Mucosa of gallbladder (tissue), 1 donor: ENCODE measurements at regions not wholly inside any gene's neighbourhood (a gene's known extent, or its start where the extent isn't known, plus 50 kb on each side); places are given as distances from the start of the nearest gene placed in this dataset.
A peak's percentile ranks its signal among the peaks of the same experiment; 100 is the strongest.

Experiments
- DNase-seq: peaks from one replicate; pipeline ENCODE4 v3.0.0-alpha.2; 2020; ENCODE audit warnings: low spot score
- donor health status: DM: no; HTN: no; CAD: no.

GRCh38 chr12:111038941-111039340 lies 118.6 kb upstream of the MYL2 start:
- no peak for DNase-seq

GRCh38 chr12:111038077-111038476 lies 117.7 kb upstream of the MYL2 start:
- DNase-seq = no peak

- no peak for DNase-seq
Observed at GRCh38 chr12:111037047-111037446, 116.7 kb upstream of the MYL2 start.

DNA sequence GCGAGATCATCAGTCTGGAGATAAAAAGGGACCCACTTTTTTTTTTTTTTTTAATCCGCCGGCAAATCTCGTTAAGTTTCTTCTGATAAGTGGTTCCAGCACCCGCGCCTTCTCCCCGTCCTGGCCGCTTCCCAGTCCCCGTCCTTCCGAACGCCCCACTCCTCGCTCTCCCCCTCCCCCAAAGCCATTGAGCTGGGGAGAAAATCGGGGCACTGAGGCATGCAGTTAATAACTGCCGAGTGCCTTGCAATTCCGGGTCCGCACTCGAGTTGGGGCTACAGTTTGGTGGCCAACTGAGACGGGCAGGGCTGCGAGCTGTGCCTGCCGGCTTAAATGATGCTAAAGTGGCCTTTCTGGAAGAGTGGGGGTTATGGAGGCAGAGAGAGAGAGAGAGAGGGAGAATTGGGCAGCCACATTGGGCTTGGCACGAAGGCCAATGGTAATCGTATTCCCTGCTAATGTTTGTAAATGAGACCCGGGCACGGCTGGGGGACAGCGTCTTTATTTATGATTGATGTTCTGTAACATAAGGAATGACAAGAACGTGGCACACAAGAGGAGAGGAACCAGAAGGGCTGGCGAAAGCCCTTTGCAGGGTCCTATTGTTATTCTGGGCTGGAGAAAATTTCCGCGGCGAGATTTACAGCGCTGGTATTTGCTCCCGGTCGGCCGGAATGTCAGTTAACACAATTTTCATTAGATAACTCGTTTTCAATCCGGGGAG lies 115.4 kb upstream of the MYL2 start:
- no peak for DNase-seq

GRCh38 chr12:111034886-111035577 lies 114.7 kb upstream of the MYL2 start:
- DNase-seq = no peak

GRCh38 chr12:111034083-111034885 lies 113.9 kb upstream of the MYL2 start, which contains the start of gene CUX2:
Gene CUX2 (plus strand): TSS chr12:111034165.
- DNase-seq = no peak

- DNase-seq = no peak
Observed at GRCh38 chr12:111033281-111034082, 113.1 kb upstream of the MYL2 start.

- DNase-seq = no peak
Observed at GRCh38 chr12:111032591-111032919, 112.2 kb upstream of the MYL2 start.

GRCh38 chr12:111031916-111032590 lies 111.7 kb upstream of the MYL2 start:
- DNase-seq = no peak

- no peak for DNase-seq
Observed at GRCh38 chr12:111030800-111031199, 110.4 kb upstream of the MYL2 start.

DNA sequence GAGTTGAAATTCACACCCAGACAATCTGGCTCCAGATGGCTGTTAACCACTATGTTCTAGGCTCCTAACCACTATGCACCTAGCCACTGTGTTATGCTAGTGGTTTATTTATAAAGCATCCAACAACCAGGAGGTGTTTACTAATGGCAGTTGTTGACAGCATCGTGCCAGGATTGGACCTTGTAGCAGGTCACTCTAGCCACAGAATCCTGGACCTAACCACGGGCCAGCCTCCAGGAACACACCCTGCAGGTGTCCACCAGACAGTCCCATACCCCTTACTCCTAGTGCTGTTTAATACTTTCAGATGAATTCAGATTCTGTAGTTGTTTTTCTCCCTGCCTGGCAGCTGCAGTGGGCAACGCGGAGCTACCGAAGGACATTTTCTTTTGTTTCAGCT lies 109.4 kb upstream of the MYL2 start:
- DNase-seq = no peak

- no peak for DNase-seq
Observed at GRCh38 chr12:111029305-111029704, 108.9 kb upstream of the MYL2 start.

DNA sequence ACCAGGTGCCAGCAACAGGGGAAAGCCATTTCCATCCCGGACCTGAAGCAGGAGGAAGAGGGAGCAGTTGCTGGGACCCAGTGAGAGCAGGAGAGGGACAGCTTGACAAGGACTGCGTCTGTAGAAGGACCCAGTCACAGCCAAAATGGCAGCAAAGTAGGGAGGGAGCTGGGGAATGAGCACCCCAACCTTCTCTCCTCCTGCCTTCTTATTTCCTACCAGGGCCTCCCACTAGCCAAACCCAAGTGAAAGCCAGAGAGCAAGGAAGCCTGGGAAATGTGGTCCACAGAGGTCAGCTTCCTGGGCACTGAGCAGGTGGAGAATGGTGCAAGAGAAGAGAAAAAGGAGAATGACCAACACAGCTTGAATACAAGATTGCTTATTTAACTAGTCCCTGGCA lies 108.5 kb upstream of the MYL2 start:
- no peak for DNase-seq

DNA sequence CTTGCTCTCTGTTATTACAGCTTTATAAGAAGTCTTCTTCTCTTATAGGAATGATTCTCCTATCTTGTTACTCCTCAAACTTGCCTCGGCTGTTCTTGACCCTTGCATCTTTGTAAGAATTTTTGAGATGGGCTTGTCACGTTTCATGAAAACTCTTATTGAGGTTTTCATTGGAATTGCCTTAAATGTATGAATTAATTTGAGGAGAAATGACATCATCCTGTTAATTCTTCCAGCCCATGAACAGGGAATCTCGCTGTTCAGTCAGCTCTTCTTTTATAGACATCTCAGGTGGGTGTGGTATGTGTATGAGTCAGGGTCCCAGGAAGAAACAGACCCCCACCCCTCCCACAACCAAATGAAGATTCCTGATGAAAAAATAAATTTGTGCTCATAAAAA lies 107.1 kb upstream of the MYL2 start:
- no peak for DNase-seq

DNA sequence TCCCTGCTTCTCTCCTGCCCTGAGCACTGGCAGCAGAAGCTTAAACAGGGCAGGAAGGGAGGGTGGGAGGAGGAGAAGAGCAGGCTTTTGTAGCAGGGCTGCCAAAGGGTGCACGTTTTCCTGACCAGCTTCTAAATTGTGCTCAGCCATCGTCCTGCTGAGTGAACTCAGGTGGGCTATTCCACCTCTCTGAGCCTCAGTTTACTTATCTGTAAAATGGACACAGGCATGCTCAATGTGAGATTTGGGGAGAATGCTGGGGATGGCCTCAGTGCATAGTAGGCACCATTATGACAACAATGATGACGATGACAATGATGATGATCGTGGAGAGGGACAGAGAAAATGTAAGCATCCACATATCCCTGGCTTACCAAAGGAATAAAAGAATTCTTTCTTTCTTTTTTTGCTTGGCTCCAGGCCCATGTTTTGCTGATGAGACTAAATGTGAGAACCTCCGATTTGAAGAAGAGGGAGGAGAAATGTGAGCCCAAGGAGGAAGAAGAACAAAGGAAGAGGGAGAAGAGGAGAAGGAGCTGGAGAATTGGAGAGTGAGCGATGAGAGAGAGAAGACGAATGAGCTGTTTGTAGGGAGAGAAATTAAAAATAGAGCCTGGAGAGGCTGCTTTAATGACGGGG lies 105.5 kb upstream of the MYL2 start:
- no peak for DNase-seq

DNA sequence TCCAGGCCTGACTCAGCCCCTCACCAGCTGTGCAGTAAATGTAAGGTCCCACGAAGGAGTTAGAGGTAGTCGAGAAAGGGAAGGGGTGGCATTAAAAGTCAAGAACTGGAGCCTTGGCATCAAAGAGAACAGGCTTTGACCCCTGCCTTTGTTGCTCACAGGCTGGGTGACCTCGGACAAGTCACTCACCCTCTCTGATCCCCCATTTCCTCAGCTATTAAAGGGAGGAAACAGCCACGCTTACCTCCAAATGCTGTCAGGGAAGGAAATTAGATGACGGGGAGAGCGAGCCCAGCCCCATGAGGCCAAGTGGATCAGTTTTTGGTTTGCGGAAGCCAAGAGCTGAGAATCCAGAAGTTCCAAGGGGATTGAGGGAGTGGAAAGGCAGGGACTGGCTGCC lies 104.9 kb upstream of the MYL2 start:
- no peak for DNase-seq

DNA sequence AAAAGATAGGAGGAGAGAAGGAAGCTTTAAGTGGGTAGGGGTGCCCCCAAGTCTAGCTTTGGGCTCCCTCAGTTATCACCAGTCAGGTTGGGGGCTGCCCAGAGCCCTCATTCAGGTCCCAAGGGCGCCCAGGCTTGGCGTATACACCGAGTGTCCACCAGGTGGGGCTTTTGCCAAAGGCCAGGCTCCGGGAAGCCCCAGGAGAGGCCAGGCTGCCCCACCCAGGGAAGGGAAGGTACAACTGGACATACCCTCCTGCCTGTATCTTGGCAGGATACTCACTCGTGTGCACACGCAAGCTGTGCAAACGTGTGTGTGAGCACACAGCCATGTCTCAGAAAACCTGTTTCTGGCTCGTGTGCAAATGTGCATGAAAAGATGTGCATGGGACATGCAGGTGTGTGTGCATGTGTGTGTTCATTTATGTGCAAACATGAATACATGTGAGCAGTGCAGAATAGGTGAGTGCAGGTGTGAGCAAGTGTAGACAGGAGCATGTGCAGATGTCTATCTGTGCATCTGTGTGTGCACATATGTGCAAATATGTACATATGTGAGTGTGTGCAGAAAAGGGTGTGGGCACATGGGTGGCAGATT lies 103.9 kb upstream of the MYL2 start:
- peak; percentile 44 for DNase-seq

- no peak for DNase-seq
Observed at GRCh38 chr12:111022386-111022785, 102.0 kb upstream of the MYL2 start.

DNA sequence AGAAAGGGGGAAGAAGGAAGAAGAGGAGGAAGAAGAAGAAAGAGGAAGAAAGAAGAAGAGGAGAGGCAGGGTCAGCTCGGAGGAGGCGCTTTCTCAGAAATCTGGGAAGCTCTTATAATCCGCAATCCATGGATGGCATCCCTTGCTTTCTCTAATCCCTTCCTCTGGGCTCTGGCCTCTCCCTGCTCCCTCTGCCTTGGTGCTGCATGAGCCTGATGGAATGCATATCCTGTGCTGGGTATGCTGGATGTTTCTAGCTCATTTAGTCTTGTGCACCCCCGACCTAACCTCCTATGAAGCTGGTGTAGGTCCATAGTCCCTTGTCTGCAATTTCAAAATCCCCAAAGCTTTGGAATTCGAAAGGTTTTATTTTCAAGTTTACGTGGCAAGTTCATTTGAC lies 94.2 kb upstream of the MYL2 start:
- DNase-seq = no peak

DNA sequence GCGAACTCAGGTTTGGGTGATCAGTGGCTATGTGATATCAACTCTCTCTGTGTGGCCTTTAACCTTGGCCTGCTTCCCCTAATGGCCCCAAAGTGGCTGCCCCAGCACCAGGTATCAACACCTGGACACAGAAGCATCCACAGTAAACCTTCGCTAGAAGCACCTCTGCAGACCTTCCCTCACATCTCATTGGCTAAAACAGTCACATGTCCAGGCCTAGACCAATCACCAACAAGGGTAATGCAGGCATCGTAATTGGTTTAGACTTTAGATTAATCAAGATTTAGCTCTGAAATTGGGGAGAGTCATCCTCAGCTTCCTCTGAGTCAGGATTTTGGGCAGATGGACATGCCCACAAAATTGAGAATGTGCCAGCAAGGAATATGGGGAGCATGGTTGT lies 92.5 kb upstream of the MYL2 start:
- no peak for DNase-seq
